ENCODE measurements at regions not wholly inside any gene's neighbourhood (a gene's known extent, or its start where the extent isn't known, plus 50 kb on each side); places are given as distances from the start of the nearest gene placed in this dataset.

GRCh38 chr6:3616565-3617176 is 134.8 kb downstream of the PXDC1 start:
- Histone ChIP-seq H3K27ac (ENCODE audit: low read depth in 2 of 2, low read length in 1 of 2) (no peak overlapping the region), H2AFZ (ENCODE audit: low read depth) (no peak overlapping the region), H3K4me2 (no peak overlapping the region), H3K36me3 (replicated peaks in 1 of 2; ENCODE audit: control insufficient read depth in 1 of 2, insufficient read depth in 2 of 2, low read length in 1 of 2) (no peaks in the 10 kb centered on the region), H3K9me3 (no peaks in the 10 kb centered on the region), H3K27me3 (ENCODE audit: insufficient read depth) (peaks cover 55% of the 10 kb centered on the region; the same call in 1 of the 2 replicates), H3K4me3 (ENCODE audit: low read depth in 2 of 2, low read length in 1 of 2) (no peak overlapping the region), H3K4me1 (ENCODE audit: control insufficient read depth in 1 of 2, insufficient read depth in 2 of 2, low read depth in 1 of 2, low read length in 1 of 2) (no peaks in the 10 kb centered on the region), H3K9ac (no peak overlapping the region), H3K9me2 (no peaks in the 10 kb centered on the region), H3F3A (replicated peaks; ENCODE audit: insufficient read depth) (no peaks in the 10 kb centered on the region), H4K20me1 (ENCODE audit: insufficient read depth) (no peaks in the 10 kb centered on the region), H3K79me2 (ENCODE audit: insufficient read depth) (no peaks in the 10 kb centered on the region)
- ChIA-PET CTCF (no interaction called here), POLR2A (no interaction called here)
- DNase-seq, result no peak
- TF ChIP-seq ZBTB33 (IDR thresholded peaks at IDR 0.05; ENCODE audit: borderline replicate concordance, low read depth), result no peak
- no peak for TF ChIP-seq CHD2 (IDR thresholded peaks at IDR 0.05; ENCODE audit: low read length, partially characterized antibody)
- 50% methylated on average over 9 of the region's 9 CpGs for WGBS (ENCODE audit: low lambda C conversion rate)

GRCh38 chr6:3615391-3616380 is 135.8 kb downstream of the PXDC1 start:
- Histone ChIP-seq H3K79me2 (ENCODE audit: insufficient read depth) (no peaks in the 10 kb centered on the region), H3K36me3 (replicated peaks in 1 of 2; ENCODE audit: control insufficient read depth in 1 of 2, insufficient read depth in 2 of 2, low read length in 1 of 2) (no peaks in the 10 kb centered on the region), H3F3A (replicated peaks; ENCODE audit: insufficient read depth) (no peaks in the 10 kb centered on the region), H3K4me2 (no peak overlapping the region), H3K4me1 (ENCODE audit: control insufficient read depth in 1 of 2, insufficient read depth in 2 of 2, low read depth in 1 of 2, low read length in 1 of 2) (no peaks in the 10 kb centered on the region; a peak in 1 of 4 replicates), H3K9me2 (no peaks in the 10 kb centered on the region), H3K27ac (ENCODE audit: low read depth in 2 of 2, low read length in 1 of 2) (no peak overlapping the region), H4K20me1 (ENCODE audit: insufficient read depth) (no peaks in the 10 kb centered on the region), H2AFZ (ENCODE audit: low read depth) (no peak overlapping the region), H3K27me3 (ENCODE audit: insufficient read depth) (peaks cover 49% of the 10 kb centered on the region; the same call in 1 of the 2 replicates), H3K4me3 (ENCODE audit: low read depth in 2 of 2, low read length in 1 of 2) (no peak overlapping the region), H3K9me3 (no peaks in the 10 kb centered on the region), H3K9ac (no peak overlapping the region)
- TF ChIP-seq CHD2 (IDR thresholded peaks at IDR 0.05; ENCODE audit: low read length, partially characterized antibody) (no peak), ZBTB33 (IDR thresholded peaks at IDR 0.05; ENCODE audit: borderline replicate concordance, low read depth) (no peak), FOXM1 (IDR thresholded peaks at IDR 0.05; ENCODE audit: low read depth) (no peak)
- TF ChIP-seq, protein P1, sequence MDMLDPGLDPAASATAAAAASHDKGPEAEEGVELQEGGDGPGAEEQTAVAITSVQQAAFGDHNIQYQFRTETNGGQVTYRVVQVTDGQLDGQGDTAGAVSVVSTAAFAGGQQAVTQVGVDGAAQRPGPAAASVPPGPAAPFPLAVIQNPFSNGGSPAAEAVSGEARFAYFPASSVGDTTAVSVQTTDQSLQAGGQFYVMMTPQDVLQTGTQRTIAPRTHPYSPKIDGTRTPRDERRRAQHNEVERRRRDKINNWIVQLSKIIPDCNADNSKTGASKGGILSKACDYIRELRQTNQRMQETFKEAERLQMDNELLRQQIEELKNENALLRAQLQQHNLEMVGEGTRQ (IDR thresholded peaks at IDR 0.05; ENCODE audit: borderline replicate concordance, low read depth, low read length), result no peak
- CTCF ChIA-PET, result no interaction called here
- POLR2A ChIA-PET, result no interaction called here
- WGBS (ENCODE audit: low lambda C conversion rate), result 51% methylated on average over 11 of the region's 11 CpGs
- DNase-seq, result no peak

Measured in SK-N-SH (cell line).